ENCODE measurements at regions not wholly inside any gene's neighbourhood (a gene's known extent, or its start where the extent isn't known, plus 50 kb on each side); places are given as distances from the start of the nearest gene placed in this dataset.

GRCh38 chr13:22214184-22214583, 543.3 kb downstream of the FGF9 start:
- ATAC-seq (ENCODE audit: poor library complexity): no peak
- no peak for DNase-seq
- intact Hi-C loops (cut with DNase I): no loop called here

- DNase-seq (no peak), ATAC-seq (ENCODE audit: poor library complexity) (peak; percentile 65)
- intact Hi-C loops (cut with DNase I): no loop called here
Measured at GRCh38 chr13:22218797-22219196, 547.9 kb downstream of the FGF9 start.

- DNase-seq (no peak), ATAC-seq (ENCODE audit: poor library complexity) (no peak)
- intact Hi-C loops (cut with DNase I): no loop called here
Measured at GRCh38 chr13:22219709-22220108, 548.8 kb downstream of the FGF9 start.

GRCh38 chr13:22220151-22221135, 549.6 kb downstream of the FGF9 start:
- ATAC-seq (ENCODE audit: poor library complexity): no peak

GRCh38 chr13:22223411-22223810, 552.5 kb downstream of the FGF9 start:
- no peak for ATAC-seq (ENCODE audit: poor library complexity)
- DNase-seq: no peak
- intact Hi-C loops (cut with DNase I): no loop called here

More at GRCh38 chr13:22220151-22221135, 549.6 kb downstream of the FGF9 start:
- no peak for DNase-seq
- intact Hi-C loops (cut with DNase I): no loop called here

- intact Hi-C loops (cut with DNase I): no loop called here
- DNase-seq: no peak
- ATAC-seq (ENCODE audit: poor library complexity): no peak
Measured at GRCh38 chr13:22226086-22226485, 555.2 kb downstream of the FGF9 start.

GRCh38 chr13:22227895-22228294, 557.0 kb downstream of the FGF9 start:
- intact Hi-C loops (cut with DNase I): no loop called here
- DNase-seq (no peak), ATAC-seq (ENCODE audit: poor library complexity) (no peak)

GRCh38 chr13:22229916-22230315, 559.0 kb downstream of the FGF9 start:
- DNase-seq (no peak), ATAC-seq (ENCODE audit: poor library complexity) (no peak)
- intact Hi-C loops (cut with DNase I): no loop called here

- intact Hi-C loops (cut with DNase I): no loop called here
- DNase-seq (no peak), ATAC-seq (ENCODE audit: poor library complexity) (no peak)
Measured at GRCh38 chr13:22232186-22232585, 561.3 kb downstream of the FGF9 start.

- intact Hi-C loops (cut with DNase I): no loop called here
- DNase-seq (no peak), ATAC-seq (ENCODE audit: poor library complexity) (no peak)
Measured at GRCh38 chr13:22235285-22235949, 564.5 kb downstream of the FGF9 start.

- intact Hi-C loops (cut with DNase I): no loop called here
- no peak for ATAC-seq (ENCODE audit: poor library complexity)
- no peak for DNase-seq
Measured at GRCh38 chr13:22235950-22236290, 565.0 kb downstream of the FGF9 start.

- no peak for DNase-seq
- ATAC-seq (ENCODE audit: poor library complexity): no peak
- intact Hi-C loops (cut with DNase I): no loop called here
Measured at GRCh38 chr13:22238269-22238668, 567.4 kb downstream of the FGF9 start.

- intact Hi-C loops (cut with DNase I): no loop called here
- ATAC-seq (ENCODE audit: poor library complexity) (no peak), DNase-seq (no peak)
Measured at GRCh38 chr13:22240716-22241115, 569.8 kb downstream of the FGF9 start.

- intact Hi-C loops (cut with DNase I): no loop called here
- no peak for ATAC-seq (ENCODE audit: poor library complexity)
- no peak for DNase-seq
Measured at GRCh38 chr13:22243469-22244163, 572.7 kb downstream of the FGF9 start.

GRCh38 chr13:22252281-22252830, 581.5 kb downstream of the FGF9 start:
- intact Hi-C loops (cut with DNase I): no loop called here
- DNase-seq: no peak

GRCh38 chr13:22253107-22253506, 582.2 kb downstream of the FGF9 start:
- no peak for DNase-seq
- ATAC-seq (ENCODE audit: poor library complexity): no peak
- intact Hi-C loops (cut with DNase I): no loop called here

More at GRCh38 chr13:22252281-22252830, 581.5 kb downstream of the FGF9 start:
- ATAC-seq (ENCODE audit: poor library complexity): no peak

- no peak for ATAC-seq (ENCODE audit: poor library complexity)
- intact Hi-C loops (cut with DNase I): no loop called here
Measured at GRCh38 chr13:22256111-22256639, 585.3 kb downstream of the FGF9 start.

GRCh38 chr13:22262001-22262885, 591.4 kb downstream of the FGF9 start:
- DNase-seq (no peak), ATAC-seq (ENCODE audit: poor library complexity) (no peak)
- intact Hi-C loops (cut with DNase I): no loop called here

More at GRCh38 chr13:22256111-22256639, 585.3 kb downstream of the FGF9 start:
- no peak for DNase-seq
